CD4-positive, alpha-beta T cell treated with Interleukin-4 for 4 hours (primary cell): ENCODE measurements at regions not wholly inside any gene's neighbourhood (a gene's known extent, or its start where the extent isn't known, plus 50 kb on each side); places are given as distances from the start of the nearest gene placed in this dataset.

Experiments used
- DNase-seq: peaks from one replicate; pipeline ENCODE4 v3.0.0-alpha.2; 2020

DNA sequence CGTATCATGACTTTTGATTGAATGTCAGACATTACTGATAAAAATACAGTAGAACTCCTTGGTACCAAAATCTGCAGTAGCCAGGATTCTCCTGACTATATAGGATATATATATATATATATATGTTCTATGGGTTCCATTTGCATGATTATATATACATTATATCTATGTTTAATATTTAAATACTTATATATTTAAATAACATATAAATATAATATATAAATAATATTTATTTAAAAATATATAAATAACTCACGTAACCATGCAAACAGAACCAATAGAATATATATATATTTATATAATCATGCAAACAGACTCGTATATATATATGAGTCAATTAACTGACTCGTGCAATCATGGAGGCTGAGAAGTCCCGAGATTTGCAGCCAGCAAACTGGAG is 278.8 kb upstream of the PLXNA2 start:
- no peak for DNase-seq

DNA sequence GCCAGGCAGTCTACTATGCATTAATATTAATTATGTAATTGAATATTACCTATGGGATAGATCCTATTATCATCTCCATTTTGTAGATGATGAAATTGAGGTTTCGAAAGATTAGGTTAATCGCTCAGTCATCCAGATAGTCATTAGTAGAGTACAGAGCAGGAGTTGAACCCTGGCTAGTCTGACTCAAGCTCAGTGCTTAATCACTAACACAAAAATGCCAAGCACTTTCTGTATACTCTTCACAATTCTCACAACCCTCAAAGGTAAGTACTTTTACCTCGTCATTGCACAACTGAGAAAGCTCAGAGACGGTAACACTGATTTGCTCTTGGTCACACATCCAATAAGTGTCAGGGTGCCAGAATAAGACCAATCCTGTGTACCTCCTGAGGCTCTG is 280.2 kb upstream of the PLXNA2 start:
- DNase-seq = no peak

DNA sequence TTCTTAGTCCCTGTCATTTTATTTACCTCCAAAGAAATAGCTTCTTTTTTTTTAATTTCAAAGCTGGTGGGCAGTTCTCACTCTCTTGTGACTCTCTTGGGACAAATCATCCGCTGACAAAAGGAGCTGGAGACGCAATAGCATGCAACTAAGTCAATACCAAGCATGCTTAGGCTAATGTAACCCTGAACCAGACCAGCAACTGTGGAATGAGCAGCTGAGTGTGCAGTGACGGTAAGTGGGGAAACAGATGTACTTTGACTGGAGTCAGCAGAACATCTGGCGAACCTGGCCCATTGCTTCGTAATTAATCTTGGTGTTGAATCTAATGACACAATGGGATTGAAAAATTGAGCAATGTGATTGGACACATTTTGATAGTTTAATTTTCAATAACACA is 280.7 kb upstream of the PLXNA2 start:
- DNase-seq = no peak

DNA sequence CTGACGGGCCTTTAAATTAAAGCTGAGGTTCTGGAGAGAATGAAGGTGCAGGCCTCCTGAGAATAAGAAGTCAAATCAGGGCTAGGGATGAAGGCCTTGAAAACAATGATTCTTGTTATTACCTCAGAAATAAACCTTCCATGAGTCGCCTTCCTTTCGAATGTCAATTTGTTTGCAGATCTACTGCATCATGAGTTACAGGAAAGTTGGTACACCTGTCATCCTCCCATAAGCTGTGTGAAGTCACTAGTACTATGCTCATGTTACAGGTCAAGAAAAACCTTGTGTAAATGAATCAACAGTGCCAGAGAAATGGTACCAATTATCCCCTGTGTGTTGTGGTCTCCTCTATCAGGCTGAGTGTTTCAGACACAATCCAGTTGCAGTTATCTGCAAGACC is 281.2 kb upstream of the PLXNA2 start:
- DNase-seq = no peak

DNA sequence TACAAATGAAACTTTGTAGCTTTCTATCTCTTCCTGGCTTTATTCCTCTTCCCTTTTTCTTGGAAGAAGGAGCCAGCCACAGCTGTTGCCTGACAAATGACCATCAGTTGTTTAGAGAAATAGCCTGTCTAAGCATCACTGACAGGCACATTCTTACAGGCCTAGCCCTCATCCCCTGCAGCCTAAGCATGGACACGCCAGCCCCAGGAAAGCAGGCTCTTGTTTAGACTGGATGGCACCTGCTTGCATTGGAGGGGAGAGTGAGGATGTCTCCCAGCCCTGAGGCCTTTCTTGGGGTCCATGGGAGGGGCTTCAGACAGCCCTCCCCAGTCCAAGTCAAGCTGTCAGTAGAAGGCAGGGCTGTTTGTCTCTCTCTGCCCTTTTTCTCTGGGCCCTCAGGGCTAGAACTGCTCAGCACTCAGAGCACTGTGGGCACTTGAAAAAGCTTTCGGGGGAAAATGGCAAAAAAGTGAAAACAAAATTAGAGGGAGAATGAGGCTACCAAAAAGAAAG is 282.5 kb upstream of the PLXNA2 start:
- no peak for DNase-seq

DNA sequence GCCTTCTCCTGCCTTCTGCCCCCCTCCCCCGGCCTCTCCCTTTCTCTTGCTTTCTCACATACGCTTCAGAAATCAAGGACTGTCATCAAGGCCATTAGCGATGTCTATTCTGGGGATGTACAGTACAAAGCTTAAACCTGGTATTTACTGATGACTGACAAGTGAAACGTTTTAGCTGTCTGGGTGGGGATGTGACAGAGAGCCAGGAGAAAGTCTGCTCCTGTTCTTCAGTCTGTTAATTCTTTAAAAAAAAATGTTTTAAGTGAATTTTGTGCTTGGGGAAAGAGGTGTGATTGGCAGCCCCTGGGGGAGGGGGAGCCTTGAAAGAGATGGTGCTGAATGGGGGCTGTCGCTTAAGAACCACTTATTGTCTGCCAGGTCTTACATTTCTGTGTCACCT is 283.0 kb upstream of the PLXNA2 start:
- DNase-seq = no peak

DNA sequence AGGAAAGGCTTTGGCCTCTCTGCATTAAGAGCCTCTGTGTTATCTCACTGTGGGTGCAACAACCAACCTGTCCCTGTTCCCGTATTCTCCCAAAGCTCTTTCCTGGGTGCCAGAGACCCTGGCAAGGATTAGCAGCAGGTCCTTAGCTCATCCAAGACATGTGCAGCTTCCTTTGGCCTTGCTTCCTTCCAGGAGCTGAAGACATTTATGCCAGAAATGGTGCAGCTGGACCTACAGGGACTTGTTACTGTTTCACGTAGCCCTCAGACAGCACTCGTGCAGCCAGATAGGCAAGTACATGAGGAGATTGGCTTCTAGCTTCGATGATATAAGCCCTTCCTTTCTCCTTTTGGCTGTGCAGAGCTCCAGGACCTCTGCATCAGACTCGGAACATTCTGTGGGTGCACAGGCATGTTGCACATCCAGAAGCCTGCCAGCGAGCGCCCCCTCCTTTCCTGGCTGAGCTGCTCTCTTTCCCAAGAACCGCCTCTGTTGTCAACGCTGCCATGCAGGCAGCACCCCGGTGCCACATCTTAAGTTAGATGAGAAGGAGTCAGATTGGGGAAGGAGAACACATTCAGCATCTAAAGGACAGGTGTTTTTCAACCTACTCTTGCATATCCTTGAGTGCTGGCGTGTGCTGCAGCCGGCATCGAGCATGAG is 284.5 kb upstream of the PLXNA2 start:
- no peak for DNase-seq

DNA sequence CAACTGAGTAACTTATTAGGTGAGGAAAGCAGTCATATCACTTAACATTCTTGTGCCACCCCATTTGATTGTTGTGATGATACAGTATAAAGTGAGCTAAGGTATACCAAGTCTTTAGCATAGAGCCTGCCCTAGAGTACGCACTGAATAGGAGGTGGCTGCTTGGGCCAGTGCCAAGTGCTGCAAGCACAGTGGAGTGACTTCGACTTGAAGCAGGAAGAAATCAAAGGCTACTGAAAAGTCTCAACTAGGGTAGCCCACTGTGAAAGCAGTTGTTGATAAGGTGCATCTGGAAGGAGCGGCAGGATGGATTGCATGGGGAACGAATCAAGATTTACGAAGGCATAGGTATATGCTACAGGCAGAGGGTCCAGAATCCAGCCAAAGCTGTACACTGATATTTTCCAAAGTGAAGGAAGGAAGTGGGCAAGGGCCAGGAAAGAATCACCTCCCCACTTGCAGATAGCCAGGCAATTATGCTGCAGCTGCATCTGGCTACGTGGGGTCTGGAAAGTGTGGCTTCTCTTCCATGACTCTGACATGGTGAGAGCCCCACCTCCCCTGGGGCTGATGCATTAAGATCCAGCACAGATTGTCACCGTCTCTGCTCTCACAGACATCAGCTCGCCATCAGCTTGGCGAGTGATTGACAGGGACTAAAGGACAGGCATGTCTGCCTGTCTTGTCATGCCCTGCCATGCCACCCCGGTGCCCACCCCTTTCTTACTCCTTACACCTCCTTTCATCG is 287.0 kb upstream of the PLXNA2 start:
- no peak for DNase-seq

DNA sequence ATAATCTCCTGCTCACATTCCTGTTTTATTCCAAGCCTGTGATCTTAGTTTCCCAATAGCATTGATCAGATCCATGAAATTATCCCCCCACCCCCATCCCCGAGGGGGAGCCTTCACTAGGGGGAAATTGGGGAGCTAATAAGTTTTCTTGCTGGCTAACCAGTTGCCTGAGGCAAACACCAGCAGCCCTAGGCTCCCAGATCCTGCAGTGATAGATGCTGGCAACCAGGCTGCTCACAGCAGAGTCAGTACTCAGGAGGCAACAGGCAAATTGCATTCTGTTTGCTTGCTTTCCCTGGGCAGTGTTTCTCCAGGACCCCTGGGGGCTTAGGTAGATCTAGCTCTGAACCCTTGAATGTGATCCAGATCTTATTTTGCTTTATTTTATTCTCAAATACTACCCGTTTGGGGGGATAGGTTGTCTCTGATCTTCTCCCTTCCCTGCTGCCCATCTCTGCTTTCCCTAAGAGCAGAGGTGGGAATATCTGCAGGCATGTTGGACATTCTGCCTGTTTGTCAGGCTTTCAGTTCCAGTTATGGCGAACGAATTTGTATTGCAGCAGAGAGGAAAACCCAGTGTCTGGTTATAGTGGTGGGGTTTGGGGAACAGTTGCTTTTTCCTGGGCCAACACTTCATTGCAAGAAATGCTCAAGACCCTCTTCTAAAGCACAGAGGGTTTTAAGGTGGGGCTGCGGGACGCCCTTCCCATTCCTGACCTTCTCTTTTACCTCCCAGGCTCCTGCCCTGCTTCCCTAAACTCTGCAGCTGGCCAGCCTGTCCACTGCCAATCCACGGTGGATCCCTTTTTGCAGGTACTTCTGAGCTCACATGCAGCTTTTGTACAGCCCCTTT is 289.8 kb upstream of the PLXNA2 start:
- DNase-seq = no peak

DNA sequence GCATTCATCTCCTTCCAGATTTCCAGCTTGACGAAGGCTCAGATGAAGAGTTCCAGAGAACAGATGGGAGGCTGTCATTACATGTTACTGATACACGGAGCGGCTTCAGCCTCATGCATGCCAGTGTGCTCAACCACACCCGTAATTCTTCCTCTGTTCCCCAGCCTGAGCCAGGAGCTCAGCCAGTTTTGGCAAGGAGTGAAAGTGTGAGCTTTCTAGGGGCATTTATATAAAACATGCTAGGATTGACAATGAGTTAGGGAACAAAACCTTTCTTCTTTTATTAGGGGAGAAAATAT is 290.4 kb upstream of the PLXNA2 start:
- DNase-seq = no peak

DNA sequence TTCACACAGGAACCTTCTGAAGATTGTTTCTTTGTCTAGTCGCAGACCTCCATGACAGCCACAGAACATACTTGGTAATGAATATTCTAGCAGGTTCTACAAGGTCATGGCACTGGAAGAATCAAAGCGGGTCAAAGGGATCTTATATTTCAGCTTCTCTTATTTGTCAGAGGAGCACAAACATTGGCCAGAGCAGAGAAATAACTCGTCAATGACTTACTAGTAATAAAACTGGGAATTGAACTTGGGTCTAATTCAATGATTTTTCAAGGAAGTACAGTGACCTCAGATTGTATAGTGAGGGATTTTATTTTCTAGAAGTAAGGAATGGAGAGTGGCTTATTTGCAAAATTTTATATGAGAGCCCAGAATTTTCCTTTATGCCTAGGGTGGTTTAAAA is 290.8 kb upstream of the PLXNA2 start:
- DNase-seq = no peak

DNA sequence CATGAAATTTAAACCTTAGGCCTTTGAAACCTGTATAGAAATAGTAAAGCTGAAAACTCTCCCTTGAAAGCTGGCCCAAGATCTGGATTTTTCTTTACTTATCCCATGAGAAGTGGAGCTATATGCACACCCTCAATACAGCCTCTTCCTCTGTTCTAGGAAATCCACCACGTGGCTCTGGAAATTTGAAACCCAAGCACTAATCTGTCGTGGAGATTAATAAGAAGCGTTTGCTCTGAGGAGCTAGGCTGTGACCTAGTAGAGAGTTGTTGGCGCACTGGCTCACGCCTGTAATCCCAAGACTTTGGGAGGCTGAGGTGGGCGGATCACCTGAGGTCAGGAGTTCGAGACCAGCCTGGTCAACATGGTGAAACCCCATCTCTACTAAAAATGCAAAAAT is 291.3 kb upstream of the PLXNA2 start:
- no peak for DNase-seq

DNA sequence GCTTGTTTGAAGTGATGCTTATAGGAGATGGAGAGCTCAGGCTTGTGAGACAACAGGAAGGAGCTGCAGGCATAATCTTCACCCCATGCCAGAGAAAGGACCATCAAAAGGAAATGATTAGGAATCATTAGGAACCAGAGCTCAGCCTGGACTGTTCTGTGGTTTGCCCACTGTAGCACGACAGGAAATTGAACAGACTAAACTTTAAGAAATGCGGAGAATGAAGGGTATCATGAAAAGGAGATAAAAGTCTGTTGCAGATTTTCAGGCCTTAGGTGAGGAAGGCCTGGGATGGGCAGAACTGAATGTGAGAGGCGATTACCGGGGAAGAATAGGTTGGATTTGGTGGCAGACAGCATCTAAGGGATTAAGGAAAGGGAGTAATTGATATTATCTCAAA is 292.0 kb upstream of the PLXNA2 start:
- no peak for DNase-seq

DNA sequence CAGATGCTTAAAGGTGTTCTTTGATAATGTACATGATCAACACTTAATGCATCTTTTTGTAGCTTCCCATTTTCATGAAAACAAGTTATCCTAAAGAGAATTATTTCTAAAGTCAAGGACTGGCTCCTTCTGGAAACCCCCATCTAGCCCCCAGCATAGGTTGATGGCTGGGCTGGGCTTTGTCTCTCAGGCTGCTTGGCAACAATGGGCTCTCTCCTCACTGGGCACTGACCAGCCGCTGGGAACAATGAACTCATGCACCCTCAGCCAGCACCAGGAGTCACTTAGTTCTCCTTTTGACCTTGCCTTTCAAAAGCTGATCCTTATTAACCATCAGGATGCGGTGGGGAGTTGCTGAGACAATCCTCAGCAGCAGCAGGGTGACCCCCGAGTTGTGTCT is 293.0 kb upstream of the PLXNA2 start:
- no peak for DNase-seq

DNA sequence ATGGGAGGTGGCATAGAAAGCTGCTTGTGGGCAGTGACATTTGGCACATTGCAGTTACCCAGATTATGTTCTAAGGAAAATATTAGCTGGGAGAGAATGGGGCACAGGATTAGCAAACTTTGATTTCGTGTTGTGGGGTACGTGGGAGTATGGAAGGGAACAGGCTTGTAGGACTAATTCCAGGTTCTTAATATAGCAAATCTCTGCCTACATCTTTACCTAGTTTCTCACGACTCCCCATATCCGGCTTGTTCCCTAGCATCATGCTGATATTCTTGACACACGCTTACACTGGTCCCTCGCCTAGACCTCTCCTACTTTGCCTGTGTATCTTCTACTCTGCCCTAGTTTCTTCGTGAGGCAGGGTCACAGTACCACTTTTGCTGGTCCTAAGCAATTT is 293.9 kb upstream of the PLXNA2 start:
- DNase-seq = no peak

DNA sequence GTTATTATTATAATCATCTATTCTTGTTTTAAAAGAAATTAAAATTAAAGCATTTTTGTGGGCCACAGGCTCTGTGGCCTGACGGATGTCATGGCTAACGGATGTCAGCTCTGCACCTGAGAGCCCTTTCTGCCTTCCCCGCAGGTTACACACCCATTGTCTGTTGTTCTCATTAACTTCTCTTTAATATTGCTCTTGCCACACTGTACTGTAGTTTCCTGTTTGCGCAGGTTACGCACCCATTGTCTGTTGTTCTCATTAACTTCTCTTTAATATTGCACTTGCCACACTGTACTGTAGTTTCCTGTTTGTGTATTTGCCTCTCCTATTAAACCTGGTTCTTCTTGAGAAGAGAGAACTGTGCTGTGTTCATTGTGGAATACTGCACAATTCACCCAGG is 294.4 kb upstream of the PLXNA2 start:
- DNase-seq = no peak

DNA sequence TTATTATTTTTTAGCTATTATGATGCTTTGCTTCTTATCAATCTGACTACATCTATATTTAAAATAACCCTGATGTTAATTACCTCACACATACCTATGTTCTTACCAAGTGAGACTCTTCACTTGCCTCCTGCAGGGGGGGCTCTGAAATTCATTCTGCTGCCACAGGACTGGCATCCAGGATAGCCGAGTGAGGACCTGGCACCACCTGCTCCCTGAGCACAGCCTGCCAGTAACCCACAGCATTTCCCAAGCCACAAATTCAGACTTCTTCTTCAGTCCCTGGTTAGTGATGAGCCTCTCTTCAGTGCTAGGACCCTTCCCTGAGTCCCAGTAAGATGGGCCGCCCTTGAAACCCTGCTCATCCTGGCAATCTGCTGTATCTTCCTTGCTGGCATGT is 296.5 kb upstream of the PLXNA2 start:
- DNase-seq = no peak

DNA sequence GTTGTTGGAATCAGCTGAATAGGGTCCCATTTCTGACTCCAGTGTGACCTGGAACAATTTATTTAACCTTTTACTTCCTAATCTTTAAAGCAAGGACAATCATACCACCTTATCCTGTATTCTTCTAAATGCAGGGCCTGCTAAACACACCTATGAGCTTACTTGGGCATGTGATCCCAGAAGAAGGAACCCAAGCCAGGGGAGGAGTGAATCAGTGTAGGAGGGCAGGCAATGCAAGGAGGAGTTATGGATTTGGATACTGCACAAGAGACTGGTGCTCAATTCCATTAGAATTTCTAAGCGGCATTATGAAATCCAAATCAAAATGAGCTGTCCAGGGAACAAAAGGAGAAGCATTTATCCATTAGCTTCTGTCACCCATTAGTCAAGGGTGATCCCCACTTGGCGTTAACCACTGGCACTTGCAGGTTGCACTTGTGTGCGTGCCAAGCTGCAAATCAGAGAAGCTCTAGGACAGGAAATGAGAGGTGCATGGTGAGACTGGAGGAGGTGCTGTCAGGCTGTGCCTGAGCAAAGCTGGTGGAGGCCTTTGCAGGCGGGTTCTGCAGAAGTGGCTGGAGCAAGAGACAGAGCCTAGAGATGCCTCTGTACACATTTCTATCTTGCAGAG is 297.2 kb upstream of the PLXNA2 start:
- DNase-seq = no peak

DNA sequence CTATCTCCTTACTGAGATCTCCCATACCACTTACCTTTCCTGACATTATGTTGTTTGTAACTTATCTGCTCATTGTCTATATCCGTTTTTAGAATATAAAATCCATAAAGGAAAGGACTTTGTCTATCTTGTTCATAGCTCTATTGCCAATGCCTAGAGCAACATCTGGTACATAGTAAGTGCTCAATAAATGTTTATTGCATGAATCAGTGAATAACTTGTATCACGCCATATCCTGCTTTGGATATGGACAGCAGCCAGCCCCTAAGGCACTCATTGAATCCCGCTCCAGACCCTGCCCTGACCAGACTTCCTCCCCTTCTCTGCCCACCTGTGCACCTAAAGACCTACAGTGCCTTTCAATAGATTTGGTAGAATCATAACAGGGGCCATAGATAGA is 298.1 kb upstream of the PLXNA2 start:
- DNase-seq = no peak

DNA sequence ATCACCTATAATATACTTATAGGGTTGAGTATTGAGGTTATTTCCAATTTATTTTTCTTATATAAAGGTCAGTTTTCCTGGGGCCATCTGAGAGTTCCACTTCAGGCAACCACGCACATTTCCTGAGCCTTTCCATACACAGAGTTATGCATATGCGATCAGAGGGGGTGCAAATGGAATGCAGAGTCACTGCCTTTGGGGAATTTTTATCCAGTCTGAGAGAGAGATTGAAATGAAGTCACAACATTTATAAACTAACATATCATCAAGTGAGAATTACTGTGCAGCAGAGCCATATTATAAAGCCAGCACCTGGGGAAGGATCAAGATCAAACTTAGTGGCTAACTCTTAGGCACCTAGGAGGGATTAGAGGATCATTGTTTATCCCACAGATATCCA is 299.9 kb upstream of the PLXNA2 start:
- DNase-seq = no peak

DNA sequence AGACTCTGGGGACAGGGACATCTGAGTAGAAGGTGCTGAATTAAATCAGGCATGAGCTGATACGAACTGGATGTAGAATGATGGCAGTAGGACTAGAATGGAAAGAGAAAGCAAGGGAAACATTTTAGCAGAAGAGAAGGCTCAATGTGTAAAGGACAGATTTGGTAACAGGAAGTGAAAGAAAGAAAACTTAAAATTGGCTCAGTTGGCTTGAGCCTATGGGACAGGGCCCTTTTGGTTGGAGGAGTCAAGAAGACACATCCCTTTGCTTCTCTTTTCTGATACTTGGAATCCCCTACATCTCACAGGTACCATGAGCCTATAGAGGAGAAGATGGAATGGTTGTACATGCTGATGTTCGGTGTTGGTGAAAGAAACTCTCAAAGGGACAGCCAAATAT is 300.6 kb upstream of the PLXNA2 start:
- no peak for DNase-seq

DNA sequence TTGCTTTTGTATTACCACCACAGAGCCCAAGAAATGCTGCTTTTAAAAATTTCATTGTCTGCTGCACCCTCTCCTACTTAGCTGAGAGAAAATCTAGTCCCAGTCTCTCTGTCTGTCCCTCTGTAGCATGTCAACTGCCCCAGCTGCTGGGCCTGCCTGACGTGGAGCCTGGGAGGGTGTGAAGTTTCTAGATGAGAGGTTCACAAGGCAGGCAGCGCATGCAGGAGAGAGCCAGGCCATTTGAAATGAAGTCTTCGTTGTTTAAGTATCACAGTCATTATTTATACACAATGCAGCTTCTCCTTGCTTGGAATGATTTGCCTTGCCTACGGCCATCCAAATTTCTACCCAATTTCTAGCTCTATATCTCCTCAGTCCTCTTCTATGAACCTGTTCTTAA is 306.8 kb upstream of the PLXNA2 start:
- no peak for DNase-seq

DNA sequence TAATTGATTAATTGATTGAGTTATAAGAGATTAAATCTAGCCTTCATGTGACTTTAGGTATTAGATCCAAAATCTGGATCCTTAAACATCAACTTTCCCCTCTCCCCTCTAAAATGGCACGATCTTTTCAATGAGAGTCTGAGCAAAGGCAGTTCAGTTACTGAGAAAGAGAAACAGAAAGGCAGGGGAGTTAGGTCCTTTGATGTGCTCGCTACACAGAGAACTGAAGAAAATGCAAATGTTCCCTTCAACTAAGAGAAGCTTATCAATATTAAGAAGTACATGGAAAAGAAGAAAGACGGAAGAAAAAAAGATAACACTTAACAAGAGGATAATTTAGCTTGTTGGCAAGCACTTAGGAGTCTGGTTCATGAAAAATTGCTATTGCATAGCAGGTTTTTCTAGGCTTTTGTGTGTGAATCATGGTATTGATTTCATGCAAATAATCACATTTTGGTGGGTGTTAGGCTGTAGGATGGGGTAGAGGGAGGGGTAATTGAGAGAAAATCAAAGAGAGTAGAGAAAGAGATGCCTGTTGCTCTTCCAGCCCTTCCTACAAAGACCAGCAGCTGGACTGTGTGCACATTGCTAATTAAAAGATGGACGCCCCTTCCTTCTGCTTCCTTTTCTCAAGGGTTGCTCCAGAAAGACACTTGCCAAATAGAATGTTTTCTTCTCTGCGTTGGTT is 307.6 kb upstream of the PLXNA2 start:
- no peak for DNase-seq
